ENCODE measurements at regions not wholly inside any gene's neighbourhood (a gene's known extent, or its start where the extent isn't known, plus 50 kb on each side); places are given as distances from the start of the nearest gene placed in this dataset.

DNA sequence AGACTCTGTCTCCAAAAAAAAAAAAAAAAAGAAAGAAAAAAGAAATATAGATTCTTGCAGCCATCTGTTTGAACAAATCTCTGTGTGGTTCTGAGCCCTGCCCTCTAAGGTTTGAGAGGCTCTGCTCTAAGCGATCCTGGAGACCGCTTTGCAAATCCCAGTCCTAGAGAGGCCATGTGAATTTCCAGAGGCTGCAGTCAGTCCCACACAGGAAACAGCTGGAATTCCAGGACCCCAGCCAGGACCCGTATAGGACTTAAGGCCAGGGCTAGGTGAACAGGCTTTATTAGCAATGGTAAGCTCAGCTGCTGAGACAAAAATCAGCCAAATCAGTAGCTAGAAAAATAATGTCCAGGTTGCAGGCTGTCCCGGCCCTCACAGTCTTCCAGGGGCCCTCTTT is 154.8 kb downstream of the RPS24 start:
- DNase-seq = no peak

DNA sequence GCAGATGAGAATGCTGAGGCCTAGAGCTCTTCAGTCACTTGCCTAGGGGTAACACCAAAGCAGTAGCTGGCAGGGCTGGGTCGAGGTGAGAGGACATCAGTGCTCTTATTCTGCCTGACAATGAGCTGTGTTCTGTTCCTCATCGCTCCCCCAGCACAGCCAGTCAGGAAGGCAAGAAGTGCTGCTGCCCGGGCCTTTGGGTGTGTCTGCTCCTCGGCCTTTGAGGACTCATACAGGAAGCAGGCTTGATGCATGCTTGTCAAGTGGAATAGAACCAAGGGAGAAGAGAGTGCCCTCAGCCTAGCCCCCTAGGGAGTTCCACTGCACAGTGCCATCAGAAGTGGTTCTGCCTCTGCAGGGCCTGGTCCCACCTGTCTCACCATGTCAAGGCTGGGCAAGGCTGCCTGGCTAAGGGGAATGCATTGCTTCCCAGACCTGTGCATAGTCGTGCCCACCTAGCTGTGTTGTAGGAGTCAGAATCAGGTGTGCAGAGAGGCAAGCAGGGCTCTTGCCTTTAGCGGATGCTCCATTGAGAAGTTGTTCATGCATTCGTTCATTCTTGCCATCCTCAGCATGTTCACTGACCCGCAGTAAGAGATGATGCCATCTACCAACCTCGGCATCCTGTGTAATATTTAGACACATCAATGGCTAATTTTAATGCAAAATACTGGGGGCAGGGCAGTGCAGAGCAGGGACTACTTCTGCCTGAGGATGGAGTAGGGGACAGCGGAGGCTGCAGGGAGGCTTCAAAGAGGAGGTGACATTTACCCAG is 156.6 kb downstream of the RPS24 start:
- no peak for DNase-seq

DNA sequence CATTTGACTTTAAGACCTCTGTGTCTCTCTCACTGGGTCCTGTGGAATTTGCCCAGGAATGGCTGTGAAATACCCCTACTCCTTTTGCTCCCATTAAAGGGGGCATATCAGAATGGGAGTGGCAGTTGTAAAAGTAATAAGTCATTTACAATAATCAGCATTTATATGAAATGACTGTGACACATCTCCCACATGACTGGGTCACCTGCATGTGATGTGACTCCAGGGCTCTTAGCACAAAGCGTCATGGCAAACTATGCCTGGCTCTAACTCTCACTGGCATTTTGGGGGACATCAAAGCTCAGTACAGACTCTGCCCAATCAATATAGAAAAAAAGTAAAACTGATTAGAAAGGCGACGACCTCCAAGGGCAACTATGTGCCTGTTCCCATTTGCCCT is 157.6 kb downstream of the RPS24 start:
- DNase-seq = no peak

DNA sequence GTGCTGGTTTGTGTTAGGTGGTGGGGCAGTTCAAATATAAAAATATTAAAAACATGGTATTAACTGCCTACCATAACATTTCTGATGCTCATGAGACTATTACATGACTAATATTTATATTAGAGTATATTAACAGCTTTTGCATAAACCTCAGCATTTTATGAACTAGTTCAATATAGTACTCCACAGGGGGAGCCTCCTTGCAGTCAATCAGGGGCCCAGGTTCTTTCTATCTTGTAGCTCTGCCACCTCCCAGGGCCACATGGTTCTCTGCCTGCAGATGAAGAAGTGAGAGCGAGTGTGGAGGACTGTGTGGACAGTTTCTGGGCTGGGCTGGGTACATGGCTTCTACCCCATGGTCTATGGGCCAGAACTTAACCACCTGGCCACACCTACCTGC is 159.5 kb downstream of the RPS24 start:
- DNase-seq = no peak

DNA sequence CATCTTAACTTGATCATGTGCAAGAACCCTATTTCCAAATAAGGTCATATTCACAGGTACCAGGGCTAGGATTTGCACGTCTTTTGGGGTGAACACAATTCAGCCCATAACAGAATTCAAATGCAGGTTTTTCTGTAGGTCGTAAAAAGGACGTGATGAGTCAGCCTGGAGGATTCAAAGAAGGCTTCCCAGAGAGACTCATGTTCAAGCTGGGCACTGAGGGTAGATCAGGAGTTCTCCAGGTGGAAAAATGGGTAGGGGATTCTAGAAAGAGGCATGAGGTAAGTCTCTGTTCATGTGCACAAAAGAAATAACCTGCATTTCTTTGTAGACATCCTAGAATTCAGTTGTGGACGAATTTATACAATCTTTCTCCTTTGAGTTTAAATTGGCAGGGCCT is 160.4 kb downstream of the RPS24 start:
- no peak for DNase-seq

DNA sequence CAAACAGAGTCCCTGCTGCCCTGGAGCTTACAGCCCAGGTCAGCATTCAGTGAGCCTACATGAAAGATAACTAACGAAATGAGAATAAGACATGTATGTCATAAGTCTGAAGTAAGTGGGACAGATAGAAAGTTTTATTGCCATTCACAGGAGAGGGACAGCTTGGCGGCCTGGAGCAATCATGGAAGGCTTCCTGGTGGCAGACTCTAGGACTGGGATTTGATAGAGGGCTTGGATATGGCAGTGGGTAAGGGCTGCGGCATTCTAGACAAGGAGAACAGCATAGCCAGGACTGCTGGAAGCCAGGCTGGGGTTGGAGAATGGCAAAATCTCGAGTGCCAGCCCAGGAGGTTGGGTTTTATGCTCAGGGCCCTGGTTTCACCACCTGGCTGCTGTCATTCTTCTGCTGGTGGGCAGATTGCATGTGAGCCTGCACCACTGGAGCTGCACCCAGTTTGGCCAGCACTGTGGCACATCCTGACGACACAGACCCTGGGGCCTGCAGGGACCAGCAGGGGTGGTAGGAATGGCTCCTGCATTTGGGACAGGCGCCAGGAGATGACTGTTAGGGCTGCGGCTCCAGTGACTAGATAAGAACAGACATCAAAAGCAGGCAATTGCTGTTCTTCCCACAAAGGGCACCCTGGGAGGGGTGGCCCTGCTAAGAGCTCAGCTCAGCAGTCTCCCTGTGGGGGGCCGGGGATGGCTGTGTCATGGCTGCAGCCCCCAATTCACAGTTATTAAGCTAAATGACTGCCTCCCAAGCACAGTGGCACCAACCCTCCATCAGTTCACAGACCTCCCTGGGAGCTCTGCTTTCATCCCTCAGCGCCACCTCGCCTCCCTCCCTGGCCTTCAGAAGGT is 161.1 kb downstream of the RPS24 start:
- no peak for DNase-seq

DNA sequence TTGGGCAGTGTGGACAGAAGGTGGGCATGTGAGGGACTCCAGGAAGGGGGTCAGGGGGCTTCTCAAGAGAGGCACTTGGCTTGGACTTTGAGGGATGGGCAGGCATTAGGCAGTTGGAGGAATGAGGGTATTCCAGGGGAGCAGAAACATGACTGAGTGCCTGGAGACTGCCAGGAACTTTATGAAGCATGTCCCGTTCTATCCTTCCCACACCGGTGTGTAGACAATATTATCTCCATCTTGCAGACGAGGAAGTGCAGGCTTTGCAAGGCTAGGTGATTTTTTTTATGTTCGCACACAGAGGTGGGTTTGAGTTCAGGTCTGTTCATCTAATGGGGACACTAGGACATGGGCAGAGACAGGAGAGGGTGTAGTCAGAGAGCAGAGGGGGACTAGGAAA is 162.7 kb downstream of the RPS24 start:
- no peak for DNase-seq

DNA sequence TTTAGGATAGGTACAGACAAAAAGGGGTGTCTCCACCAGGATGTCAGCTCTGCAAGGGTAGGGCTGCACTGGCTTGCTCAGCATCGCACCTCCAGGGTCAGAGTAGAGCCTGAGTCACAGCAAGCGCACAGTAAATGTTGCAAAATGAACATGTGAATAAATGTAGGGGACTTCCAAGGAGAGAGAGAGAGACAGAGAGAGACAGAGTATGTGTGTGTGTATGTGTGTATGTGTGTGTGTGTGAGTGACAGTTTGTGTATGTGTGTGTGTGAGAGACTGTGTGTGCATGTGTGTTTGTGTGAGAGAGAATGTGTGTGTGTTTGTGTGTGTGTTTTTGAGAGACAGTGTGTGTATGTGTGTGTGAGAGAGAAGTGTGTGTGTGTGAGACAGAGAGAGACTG is 163.3 kb downstream of the RPS24 start:
- no peak for DNase-seq

DNA sequence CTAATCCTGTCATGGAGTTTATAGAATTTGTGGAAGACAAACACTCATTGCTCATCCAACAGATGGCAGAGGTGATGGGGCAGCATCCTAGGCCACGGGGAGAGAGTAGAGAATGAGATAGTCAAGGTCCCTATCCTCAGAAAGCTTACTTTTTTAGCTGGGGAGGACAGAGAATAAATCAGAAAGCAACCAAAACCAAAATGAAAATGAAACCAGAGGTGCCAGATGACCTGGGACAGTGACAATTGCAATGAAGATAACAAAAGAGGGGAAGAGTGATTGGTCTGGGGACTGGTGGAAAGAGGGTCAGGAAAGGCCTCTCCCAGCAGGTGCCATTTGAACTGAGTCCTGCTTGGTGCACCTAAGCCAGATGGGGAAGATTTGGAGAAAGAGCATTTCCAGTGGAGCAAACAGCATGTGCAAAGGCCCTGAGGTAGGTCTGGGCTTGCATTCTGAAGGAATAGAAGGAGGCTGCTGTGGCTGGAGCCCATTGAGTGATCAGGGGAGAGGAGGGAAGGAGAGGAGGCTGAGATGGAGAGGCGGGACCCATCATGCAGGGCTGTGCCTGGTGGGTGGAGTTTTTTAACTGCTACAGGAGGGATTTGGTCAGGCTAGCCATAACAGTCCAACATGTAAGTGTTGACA is 164.1 kb downstream of the RPS24 start:
- DNase-seq = no peak

DNA sequence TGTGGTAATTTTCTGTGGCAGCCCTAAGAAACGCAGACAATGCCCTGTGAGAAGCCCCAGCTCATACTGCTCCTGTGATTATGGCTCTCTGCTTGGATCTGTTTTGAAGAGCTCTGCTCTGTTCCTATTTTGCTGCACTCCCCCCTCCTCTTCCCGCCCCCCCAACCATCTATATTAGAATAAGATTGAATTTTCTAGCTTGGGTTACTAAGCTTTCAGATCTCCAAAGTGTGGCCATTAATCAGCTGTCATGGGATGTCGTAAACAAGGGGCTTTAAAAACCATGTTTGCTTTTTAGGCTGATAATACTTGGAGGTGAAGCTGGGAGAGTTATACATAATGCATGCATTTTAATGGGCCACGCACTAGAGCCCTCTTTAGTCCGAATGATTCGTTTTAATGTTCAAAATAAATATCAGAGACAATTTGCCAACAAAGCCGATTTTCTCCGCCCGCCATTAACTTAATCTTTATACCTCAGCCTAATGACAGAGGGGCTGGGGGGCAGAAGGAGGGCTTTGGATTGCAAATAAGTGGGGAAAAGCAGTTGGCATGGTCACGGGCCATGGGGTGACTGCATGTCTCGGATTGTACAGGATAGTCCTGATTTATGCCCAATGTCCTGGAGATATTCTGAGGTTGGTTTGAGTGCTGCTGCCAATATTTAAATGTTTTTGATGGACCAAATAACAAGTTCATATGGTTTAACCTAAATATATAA is 165.5 kb downstream of the RPS24 start:
- DNase-seq = no peak

DNA sequence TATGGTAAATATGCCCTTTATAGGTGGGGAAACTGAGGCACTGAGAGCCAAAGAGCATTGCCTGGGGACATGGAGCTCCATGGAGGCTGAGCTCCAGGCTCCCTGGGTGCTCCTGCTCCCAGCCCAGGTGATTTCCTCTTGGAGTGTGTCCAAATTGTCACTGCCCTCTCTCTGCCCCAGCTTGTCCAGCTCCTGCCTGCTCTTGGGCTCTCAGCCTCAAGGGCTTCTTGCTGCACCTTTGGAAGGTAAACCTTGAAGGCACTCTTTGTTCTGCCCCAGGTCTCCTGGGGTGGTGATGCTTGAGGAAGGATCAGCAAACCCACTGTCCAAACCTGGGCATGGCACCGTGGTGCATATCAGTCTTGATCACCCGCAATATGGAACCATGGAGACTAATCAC is 166.1 kb downstream of the RPS24 start:
- no peak for DNase-seq

DNA sequence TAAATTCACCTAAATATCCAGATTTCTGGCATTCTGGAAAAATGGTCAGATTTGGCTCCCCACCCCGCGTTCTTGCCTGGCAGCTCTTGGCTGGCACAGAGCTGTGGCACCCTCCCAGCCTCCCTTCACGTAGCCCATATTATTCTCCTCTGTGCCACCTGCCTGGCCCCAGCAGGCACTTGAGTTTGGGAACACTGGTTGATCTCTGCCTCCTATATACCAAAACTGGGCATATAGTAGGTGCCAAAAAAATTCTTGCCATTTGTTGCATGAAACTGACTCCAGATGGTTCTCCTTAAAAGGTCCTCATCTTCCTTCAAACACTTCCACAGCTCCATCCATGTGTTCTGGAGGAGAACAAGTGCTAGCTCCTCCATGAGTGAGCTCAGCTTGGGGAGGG is 167.0 kb downstream of the RPS24 start:
- no peak for DNase-seq

DNA sequence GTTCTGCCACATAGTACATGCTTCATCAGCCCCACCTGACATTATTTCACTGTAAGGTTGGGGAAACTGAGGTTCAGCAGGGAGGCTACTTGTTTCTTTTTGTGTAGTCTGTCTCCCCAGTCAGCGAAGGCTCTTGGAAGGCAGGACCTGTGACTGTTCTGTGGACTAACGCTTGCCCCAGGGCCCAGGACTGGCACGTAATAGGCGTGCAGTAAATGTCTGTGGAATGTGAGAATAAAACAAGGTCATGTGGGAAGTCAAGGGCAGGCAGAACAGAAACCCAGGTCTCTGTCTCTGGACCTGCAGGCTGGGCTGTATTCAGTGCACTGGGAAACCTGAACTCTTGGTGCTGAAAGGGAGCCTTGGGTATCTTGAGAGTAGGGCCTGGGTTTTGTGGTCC is 168.7 kb downstream of the RPS24 start:
- no peak for DNase-seq

DNA sequence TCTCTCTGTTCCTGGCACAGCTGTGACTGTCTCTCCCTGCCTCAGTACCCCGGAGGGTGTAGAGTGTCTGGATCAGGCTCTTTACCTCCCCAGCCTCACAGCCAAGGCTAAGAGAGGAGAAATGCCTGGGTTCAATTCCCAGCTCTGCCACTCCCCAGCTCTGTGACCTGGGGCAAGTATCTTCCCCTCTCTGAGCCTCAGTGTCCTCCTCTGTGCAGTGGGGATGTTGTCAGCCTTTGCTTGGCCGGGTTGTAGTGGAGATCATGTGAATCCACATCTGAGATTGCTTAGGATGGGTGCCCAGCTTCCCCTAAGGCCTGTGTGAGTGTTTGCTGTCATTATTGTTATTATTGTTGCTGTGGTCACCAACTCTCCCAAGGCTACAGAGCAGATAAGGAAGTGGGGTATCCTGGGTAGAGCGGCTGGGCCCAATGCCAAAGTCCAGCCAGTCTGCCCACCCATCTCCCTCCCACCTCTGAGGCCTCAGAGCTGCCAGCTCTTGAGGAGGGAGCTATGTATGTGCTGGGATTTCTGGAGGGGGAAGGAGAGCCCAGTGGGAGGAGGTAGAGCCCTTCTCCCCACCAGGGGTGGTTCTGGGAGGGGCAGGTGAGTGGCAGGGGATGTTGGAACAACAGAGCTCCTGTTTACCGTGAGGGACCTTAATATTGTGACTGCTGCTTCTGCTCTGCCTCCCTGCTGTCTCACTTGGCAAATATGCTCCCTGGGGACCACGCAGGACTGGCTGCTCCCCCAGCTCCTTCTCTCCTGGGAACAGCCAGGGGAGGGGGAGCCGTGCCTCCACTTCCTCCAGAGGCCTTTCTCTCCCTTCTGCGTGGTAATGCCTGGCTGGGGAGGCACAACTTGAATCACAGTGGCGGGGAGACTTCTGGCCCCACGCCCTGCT is 170.5 kb downstream of the RPS24 start:
- no peak for DNase-seq

DNA sequence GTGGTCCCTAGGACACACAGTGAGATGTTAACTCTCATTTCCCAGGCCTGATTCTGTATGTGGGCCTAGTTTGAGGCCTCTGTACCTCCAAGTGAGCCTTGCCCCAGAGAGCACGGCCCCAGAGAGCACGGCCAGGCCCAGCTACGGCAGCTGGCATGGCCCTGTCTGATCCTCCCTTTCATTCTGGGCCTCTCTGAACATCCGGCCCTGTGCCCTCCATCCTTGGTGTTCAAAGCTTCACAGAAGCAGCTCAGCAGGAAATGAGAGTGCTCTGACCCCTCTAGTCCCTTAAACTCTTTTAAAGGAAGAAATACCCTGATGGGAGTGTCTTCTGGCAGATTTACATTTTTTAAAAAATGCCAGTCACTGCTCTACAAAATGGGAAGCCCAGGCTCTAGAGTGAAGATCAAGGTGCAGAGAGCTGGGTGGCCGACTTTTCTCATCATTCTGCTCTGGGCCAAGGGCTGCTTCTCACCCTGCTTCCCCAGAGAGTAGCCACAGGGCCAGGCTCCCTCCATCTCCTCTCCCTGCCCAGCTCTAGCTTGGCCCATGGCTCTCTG is 171.9 kb downstream of the RPS24 start:
- no peak for DNase-seq

DNA sequence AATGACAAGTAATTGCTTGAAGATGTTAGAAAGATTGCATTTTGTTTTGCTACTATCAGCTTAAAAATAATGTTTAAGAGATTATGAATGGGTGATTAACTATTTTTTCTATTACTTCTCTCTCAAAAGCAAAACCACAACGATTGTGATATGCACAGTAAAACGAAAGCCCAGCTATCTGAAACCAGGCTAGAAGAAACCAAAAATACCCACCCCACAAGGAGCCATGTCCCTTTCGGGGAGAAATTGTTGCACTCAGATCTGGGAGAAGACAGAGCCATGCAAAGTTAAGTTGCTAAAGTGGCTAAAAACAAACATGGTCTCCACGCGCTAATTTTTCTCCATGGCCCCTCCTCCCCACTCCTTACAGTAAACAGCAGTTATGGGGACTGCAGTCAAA is 173.6 kb downstream of the RPS24 start:
- no peak for DNase-seq

DNA sequence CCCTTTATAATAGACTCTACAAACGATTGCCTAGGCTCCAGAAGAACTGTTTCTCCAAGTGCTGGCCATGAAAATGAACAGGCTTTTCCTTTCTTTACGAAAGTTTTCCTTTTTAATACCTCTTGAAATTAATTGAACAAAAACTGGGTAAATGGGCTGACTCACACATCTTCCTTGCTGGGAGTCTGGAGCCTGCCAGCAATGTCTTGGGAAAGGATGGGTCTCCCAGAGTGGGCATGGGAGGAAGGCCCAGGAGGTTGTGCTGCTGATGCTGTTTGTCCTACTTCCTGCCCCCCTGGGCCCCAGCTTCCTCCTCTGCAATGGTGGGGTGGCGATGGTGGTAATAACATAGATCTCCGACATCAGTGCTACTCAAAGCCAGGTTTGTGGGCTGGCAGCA is 174.1 kb downstream of the RPS24 start:
- DNase-seq = no peak

DNA sequence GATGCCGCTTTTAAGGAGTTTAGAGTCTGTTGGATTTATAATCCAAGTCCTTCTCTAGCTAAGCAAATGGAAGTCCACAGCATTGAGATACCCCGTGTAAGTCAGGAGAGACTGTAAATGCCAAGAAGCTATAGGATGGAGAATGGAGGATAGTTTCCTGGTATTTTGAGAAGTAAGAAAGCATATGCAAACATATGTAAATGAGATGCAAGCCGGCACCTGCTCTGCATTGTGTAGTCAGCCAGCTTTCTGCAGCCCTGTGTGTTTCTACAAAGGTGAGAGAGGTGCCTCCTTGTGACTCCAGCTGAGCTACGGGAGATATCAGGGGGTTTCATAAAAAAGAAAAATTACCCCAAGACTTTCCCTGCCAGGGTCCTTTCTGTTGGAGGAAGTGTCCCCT is 176.3 kb downstream of the RPS24 start:
- no peak for DNase-seq

DNA sequence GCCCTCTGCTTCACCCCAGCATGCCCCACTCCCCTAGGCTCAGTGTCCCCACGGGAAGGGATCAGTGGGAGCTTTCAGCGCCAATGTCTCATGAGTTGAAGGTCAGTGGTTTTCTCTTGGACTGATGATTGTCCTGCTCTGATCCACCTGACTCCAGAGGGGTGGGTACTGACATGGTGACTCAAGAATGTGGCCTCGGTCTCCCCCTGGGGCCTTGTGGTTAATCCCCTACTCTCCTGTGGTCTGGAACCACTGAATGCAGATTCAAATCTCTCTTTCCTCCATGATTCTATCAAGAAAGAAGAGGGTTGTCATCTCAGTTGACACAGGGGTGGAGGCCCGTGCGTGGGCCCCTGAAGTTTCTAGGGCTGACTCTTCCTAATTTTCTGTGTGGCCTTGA is 176.9 kb downstream of the RPS24 start:
- DNase-seq = no peak

DNA sequence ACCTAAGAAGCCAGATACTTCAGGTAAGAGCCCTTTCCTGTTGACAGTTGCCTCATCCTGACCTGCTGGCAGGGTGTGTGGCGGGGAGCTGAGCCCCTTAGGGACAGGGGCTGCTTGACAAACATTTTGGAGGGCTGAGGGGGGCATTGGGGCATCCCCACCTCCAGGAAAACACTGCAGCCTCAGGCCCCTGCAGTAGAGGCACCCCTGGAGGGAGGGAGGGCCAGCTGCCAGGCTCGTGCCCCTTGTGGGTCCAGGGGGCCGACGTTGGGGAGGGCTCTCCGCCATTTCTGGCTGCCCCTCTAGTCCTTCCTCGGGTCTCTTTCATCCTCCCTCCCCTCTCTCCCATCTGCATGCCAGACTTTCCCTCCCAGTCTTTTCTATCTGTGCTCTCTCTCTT is 177.3 kb downstream of the RPS24 start:
- DNase-seq = no peak

DNA sequence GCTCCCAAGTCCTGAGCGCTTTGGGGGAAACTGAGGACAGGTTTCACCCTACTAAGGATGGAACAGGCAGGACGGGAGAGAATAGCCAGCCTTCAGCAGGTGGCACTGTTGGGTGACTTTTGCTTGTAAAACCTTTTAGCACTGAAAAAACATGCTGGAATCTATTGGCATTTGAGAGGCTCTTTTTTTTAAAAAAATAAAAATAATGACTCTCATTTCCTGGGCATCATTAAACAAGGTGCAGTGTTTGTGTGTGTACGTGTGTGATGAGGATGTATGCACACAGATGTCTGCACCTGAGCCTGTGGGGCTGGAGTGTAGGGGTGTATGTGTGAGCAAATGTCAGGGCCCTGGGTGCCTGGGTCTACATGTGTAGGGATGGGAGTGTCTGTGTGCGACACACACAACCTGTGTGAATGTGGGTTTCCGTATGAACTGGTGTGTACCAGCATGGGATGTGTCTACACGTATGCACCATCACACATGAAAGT is 177.9 kb downstream of the RPS24 start:
- DNase-seq = no peak

Data from SIG-M5 (cell line).